Dendritic cell treated with granulocyte-macrophage colony-stimulating factor and Interleukin-4, amounts not matched to agents 40 ng/mL and 50 ng/mL, for 4 days (primary cell): ENCODE measurements at regions not wholly inside any gene's neighbourhood (a gene's known extent, or its start where the extent isn't known, plus 50 kb on each side); places are given as distances from the start of the nearest gene placed in this dataset.

ENCODE experiments used
- H3K27ac Mint-ChIP-seq: one replicate; pipeline ENCODE4 v1.8.0; 2022; ENCODE audit warnings: mild to moderate bottlenecking, mixed read lengths
- H3K27me3 Mint-ChIP-seq: one replicate; pipeline ENCODE4 v1.8.0; 2022; ENCODE audit warnings: mild to moderate bottlenecking, mixed read lengths
- H3K36me3 Mint-ChIP-seq: one replicate; pipeline ENCODE4 v1.8.0; 2022; ENCODE audit warnings: low read depth, mixed read lengths
- H3K4me1 Mint-ChIP-seq: one replicate; pipeline ENCODE4 v1.8.0; 2022; ENCODE audit warnings: low read depth, mixed read lengths
- H3K4me3 Mint-ChIP-seq: one replicate; pipeline ENCODE4 v1.8.0; 2022; ENCODE audit warnings: mild to moderate bottlenecking, moderate library complexity, mixed read lengths
- H3K9me3 Mint-ChIP-seq: one replicate; pipeline ENCODE4 v1.8.0; 2022; ENCODE audit warnings: mixed read lengths
- intact Hi-C: fragments of 100-400 bp; cut with micrococcal nuclease; formaldehyde crosslinking; loops from one replicate; pipeline ENCODE4 v1.15.0; 2022

- Mint-ChIP-seq H3K4me1 (peaks cover 5% of the 10 kb centered on the region), H3K4me3 (no peak overlapping the region), H3K27me3 (peaks cover 4% of the 10 kb centered on the region), H3K9me3 (no peaks in the 10 kb centered on the region), H3K27ac (no peak overlapping the region), H3K36me3 (no peaks in the 10 kb centered on the region)
- intact Hi-C loops: no loop called here
Observed at GRCh38 chr11:122509899-122510298, 145.6 kb upstream of the UBASH3B start.

- no peak overlapping the region for H3K27ac Mint-ChIP-seq
- H3K4me3 Mint-ChIP-seq: no peak overlapping the region
- H3K9me3 Mint-ChIP-seq: no peaks in the 10 kb centered on the region
- peaks cover 5% of the 10 kb centered on the region for H3K4me1 Mint-ChIP-seq
- peaks cover 4% of the 10 kb centered on the region for H3K27me3 Mint-ChIP-seq
- intact Hi-C loops: no loop called here
- no peaks in the 10 kb centered on the region for H3K36me3 Mint-ChIP-seq
Observed at GRCh38 chr11:122509091-122509490, 146.4 kb upstream of the UBASH3B start.

- Mint-ChIP-seq H3K4me3 (no peak overlapping the region), H3K9me3 (no peaks in the 10 kb centered on the region), H3K27ac (no peak overlapping the region), H3K4me1 (peaks cover 5% of the 10 kb centered on the region), H3K36me3 (no peaks in the 10 kb centered on the region), H3K27me3 (peaks cover 4% of the 10 kb centered on the region)
- intact Hi-C loops: loop anchor here (1.0 kb wide), 2 partner anchors 290 to 850 kb away; no protein-coding TSS in a partner anchor
Observed at GRCh38 chr11:122505304-122506006, 150.1 kb upstream of the UBASH3B start.

GRCh38 chr11:122494221-122494620 is 161.3 kb upstream of the UBASH3B start:
- no peaks in the 10 kb centered on the region for H3K27me3 Mint-ChIP-seq
- H3K4me1 Mint-ChIP-seq: peaks cover 12% of the 10 kb centered on the region
- no peaks in the 10 kb centered on the region for H3K36me3 Mint-ChIP-seq
- H3K27ac Mint-ChIP-seq: no peak overlapping the region
- intact Hi-C loops: no loop called here
- H3K9me3 Mint-ChIP-seq: no peaks in the 10 kb centered on the region
- H3K4me3 Mint-ChIP-seq: no peak overlapping the region

- Mint-ChIP-seq H3K27ac (no peak overlapping the region), H3K27me3 (no peaks in the 10 kb centered on the region), H3K4me3 (no peak overlapping the region), H3K9me3 (no peaks in the 10 kb centered on the region), H3K36me3 (no peaks in the 10 kb centered on the region), H3K4me1 (peaks cover 12% of the 10 kb centered on the region)
- intact Hi-C loops: no loop called here
Observed at GRCh38 chr11:122491509-122491908, 164.0 kb upstream of the UBASH3B start.

- H3K27me3 Mint-ChIP-seq: no peaks in the 10 kb centered on the region
- peaks cover 12% of the 10 kb centered on the region for H3K4me1 Mint-ChIP-seq
- no peak overlapping the region for H3K4me3 Mint-ChIP-seq
- no peaks in the 10 kb centered on the region for H3K36me3 Mint-ChIP-seq
- intact Hi-C loops: no loop called here
- no peak overlapping the region for H3K27ac Mint-ChIP-seq
- H3K9me3 Mint-ChIP-seq: peaks cover 7% of the 10 kb centered on the region
Observed at GRCh38 chr11:122488892-122489706, 166.4 kb upstream of the UBASH3B start.

- Mint-ChIP-seq H3K27me3 (no peaks in the 10 kb centered on the region), H3K4me1 (peaks cover 12% of the 10 kb centered on the region), H3K27ac (no peak overlapping the region), H3K9me3 (peaks cover 21% of the 10 kb centered on the region), H3K4me3 (no peak overlapping the region), H3K36me3 (no peaks in the 10 kb centered on the region)
- intact Hi-C loops: no loop called here
Observed at GRCh38 chr11:122487669-122488068, 167.9 kb upstream of the UBASH3B start.

GRCh38 chr11:122486793-122487495 is 168.6 kb upstream of the UBASH3B start:
- Mint-ChIP-seq H3K4me3 (no peak overlapping the region), H3K4me1 (peaks cover 8% of the 10 kb centered on the region), H3K27me3 (no peaks in the 10 kb centered on the region), H3K36me3 (no peaks in the 10 kb centered on the region), H3K27ac (no peak overlapping the region), H3K9me3 (peaks cover 27% of the 10 kb centered on the region)
- intact Hi-C loops: no loop called here

- H3K4me1 Mint-ChIP-seq: no peaks in the 10 kb centered on the region
- no peaks in the 10 kb centered on the region for H3K36me3 Mint-ChIP-seq
- H3K27me3 Mint-ChIP-seq: no peaks in the 10 kb centered on the region
- no peak overlapping the region for H3K4me3 Mint-ChIP-seq
- H3K27ac Mint-ChIP-seq: no peak overlapping the region
- intact Hi-C loops: no loop called here
- peaks cover 34% of the 10 kb centered on the region for H3K9me3 Mint-ChIP-seq
Observed at GRCh38 chr11:122478986-122479385, 176.5 kb upstream of the UBASH3B start.

GRCh38 chr11:122468965-122469364 is 186.6 kb upstream of the UBASH3B start:
- H3K27ac Mint-ChIP-seq: no peak overlapping the region
- no peaks in the 10 kb centered on the region for H3K27me3 Mint-ChIP-seq
- intact Hi-C loops: no loop called here
- H3K4me1 Mint-ChIP-seq: no peaks in the 10 kb centered on the region
- H3K36me3 Mint-ChIP-seq: no peaks in the 10 kb centered on the region
- H3K4me3 Mint-ChIP-seq: no peak overlapping the region
- peaks cover 10% of the 10 kb centered on the region for H3K9me3 Mint-ChIP-seq

GRCh38 chr11:122463530-122463929 is 192.0 kb upstream of the UBASH3B start:
- no peaks in the 10 kb centered on the region for H3K36me3 Mint-ChIP-seq
- H3K9me3 Mint-ChIP-seq: peaks cover 38% of the 10 kb centered on the region
- H3K4me1 Mint-ChIP-seq: no peaks in the 10 kb centered on the region
- no peak overlapping the region for H3K4me3 Mint-ChIP-seq
- H3K27ac Mint-ChIP-seq: no peak overlapping the region
- intact Hi-C loops: no loop called here
- no peaks in the 10 kb centered on the region for H3K27me3 Mint-ChIP-seq

- H3K4me3 Mint-ChIP-seq: no peak overlapping the region
- no peaks in the 10 kb centered on the region for H3K36me3 Mint-ChIP-seq
- H3K4me1 Mint-ChIP-seq: no peaks in the 10 kb centered on the region
- intact Hi-C loops: no loop called here
- H3K9me3 Mint-ChIP-seq: peaks cover 43% of the 10 kb centered on the region
- no peak overlapping the region for H3K27ac Mint-ChIP-seq
- no peaks in the 10 kb centered on the region for H3K27me3 Mint-ChIP-seq
Observed at GRCh38 chr11:122459064-122459463, 196.5 kb upstream of the UBASH3B start.

- no peaks in the 10 kb centered on the region for H3K36me3 Mint-ChIP-seq
- peaks cover 15% of the 10 kb centered on the region for H3K9me3 Mint-ChIP-seq
- H3K4me1 Mint-ChIP-seq: no peaks in the 10 kb centered on the region
- H3K27me3 Mint-ChIP-seq: no peaks in the 10 kb centered on the region
- no peak overlapping the region for H3K4me3 Mint-ChIP-seq
- no peak overlapping the region for H3K27ac Mint-ChIP-seq
- intact Hi-C loops: no loop called here
Observed at GRCh38 chr11:122453586-122453985, 201.9 kb upstream of the UBASH3B start.

- no peaks in the 10 kb centered on the region for H3K36me3 Mint-ChIP-seq
- intact Hi-C loops: no loop called here
- H3K27me3 Mint-ChIP-seq: no peaks in the 10 kb centered on the region
- H3K27ac Mint-ChIP-seq: no peak overlapping the region
- no peak overlapping the region for H3K4me3 Mint-ChIP-seq
- H3K9me3 Mint-ChIP-seq: peaks cover 8% of the 10 kb centered on the region
- no peaks in the 10 kb centered on the region for H3K4me1 Mint-ChIP-seq
Observed at GRCh38 chr11:122451911-122452310, 203.6 kb upstream of the UBASH3B start.
